ENCODE measurements at regions not wholly inside any gene's neighbourhood (a gene's known extent, or its start where the extent isn't known, plus 50 kb on each side); places are given as distances from the start of the nearest gene placed in this dataset.

- no TSS peak for BruUV-seq (replicated peaks)
- Histone ChIP-seq H3K9me3 (ENCODE audit: low read depth, low read length, poor library complexity, severe bottlenecking) (no peaks in the 10 kb centered on the region), H3K27me3 (replicated peaks; ENCODE audit: insufficient read depth, low read depth, low read length, poor library complexity) (no peaks in the 10 kb centered on the region), H3K4me1 (ENCODE audit: insufficient read depth, low read length, poor library complexity, severe bottlenecking) (no peaks in the 10 kb centered on the region), H3K4me3 (ENCODE audit: low read depth, low read length, poor library complexity, severe bottlenecking) (no peak overlapping the region), H3K36me3 (ENCODE audit: insufficient read depth, low read length, poor library complexity, severe bottlenecking) (no peaks in the 10 kb centered on the region), H3K27ac (ENCODE audit: low read depth, low read length, poor library complexity, severe bottlenecking) (no peak overlapping the region)
- intact Hi-C loops (cut with micrococcal nuclease; ENCODE audit: unreplicated experiment): no loop called here
- TF ChIP-seq EZH2 (IDR thresholded peaks at IDR 0.05; ENCODE audit: borderline replicate concordance, low read depth, low read length, poor library complexity, severe bottlenecking) (no peak), CTCF (conservative IDR thresholded peaks at IDR 0.05; ENCODE audit: low read depth, low read length) (no peak)
- ChIA-PET CTCF (no interaction called here), POLR2A (ENCODE audit: low non-redundant PET) (no interaction called here)
- no peak for DNase-seq (ENCODE audit: low spot score)
Measured at GRCh38 chr2:180145163-180145562, 138.1 kb upstream of the CWC22 start.

DNA sequence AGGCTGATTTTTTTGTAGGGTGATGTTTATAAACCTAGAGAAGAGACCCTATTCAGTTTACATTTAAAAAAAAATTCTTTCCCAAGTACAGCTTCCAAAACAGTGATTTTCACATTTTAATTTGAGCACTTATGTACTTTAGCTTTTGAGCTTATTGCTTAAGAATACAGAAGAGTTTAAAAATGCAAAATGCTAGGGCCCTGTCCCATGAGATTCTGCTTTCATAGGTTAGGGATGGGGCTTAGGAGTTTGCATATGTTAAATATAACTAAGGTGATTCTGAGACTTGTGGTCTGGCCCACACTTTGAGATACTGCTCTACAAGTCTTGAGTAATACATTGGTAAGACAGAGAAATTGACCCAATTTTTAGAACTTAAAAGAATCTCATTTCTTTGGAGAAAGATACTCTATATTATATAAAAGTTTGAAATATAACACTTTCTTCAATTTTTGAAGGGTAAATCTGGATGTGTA is 137.3 kb upstream of the CWC22 start:
- DNase-seq (ENCODE audit: low spot score): no peak
- intact Hi-C loops (cut with micrococcal nuclease; ENCODE audit: unreplicated experiment): no loop called here
- Histone ChIP-seq H3K27me3 (replicated peaks; ENCODE audit: insufficient read depth, low read depth, low read length, poor library complexity) (no peaks in the 10 kb centered on the region), H3K4me3 (ENCODE audit: low read depth, low read length, poor library complexity, severe bottlenecking) (no peak overlapping the region), H3K4me1 (ENCODE audit: insufficient read depth, low read length, poor library complexity, severe bottlenecking) (no peaks in the 10 kb centered on the region), H3K36me3 (ENCODE audit: insufficient read depth, low read length, poor library complexity, severe bottlenecking) (no peaks in the 10 kb centered on the region), H3K27ac (ENCODE audit: low read depth, low read length, poor library complexity, severe bottlenecking) (no peak overlapping the region), H3K9me3 (ENCODE audit: low read depth, low read length, poor library complexity, severe bottlenecking) (no peaks in the 10 kb centered on the region)
- ChIA-PET CTCF (no interaction called here), POLR2A (ENCODE audit: low non-redundant PET) (no interaction called here)
- no TSS peak for BruUV-seq (replicated peaks)
- TF ChIP-seq CTCF (conservative IDR thresholded peaks at IDR 0.05; ENCODE audit: low read depth, low read length): no peak

DNA sequence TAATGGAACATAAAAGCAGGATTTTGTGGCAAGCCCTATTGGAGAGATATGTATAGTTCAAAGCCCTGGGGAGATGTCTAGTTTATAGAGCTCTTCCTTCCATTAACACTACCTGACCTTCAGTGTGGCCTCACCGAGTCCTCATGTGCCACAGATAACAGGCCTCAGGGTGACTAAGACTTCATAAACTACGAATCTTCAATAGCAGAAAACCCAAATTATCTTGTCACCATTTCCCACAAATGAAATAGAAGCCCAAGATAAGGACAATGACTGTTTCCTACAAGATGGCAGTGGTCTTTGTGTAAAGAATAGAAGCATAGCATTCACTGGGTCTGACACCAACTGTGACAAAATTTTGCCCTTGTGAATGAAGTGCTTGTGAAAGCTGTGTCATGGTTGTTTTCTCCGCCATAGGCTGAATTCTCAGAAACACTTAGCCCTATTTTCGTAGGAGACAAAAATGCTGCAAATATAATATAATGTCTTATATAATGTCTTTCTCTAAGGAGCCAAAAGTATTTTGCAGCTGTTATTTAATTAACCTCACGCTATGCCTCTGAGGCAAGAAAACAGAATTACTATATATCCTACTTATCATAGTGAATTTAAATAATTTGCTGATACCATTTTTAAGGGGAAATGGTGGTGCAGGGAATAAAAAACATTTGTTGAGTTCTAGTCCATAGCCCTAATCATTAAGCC is 136.7 kb upstream of the CWC22 start:
- Histone ChIP-seq H3K27me3 (replicated peaks; ENCODE audit: insufficient read depth, low read depth, low read length, poor library complexity) (no peaks in the 10 kb centered on the region), H3K9me3 (ENCODE audit: low read depth, low read length, poor library complexity, severe bottlenecking) (no peaks in the 10 kb centered on the region), H3K27ac (ENCODE audit: low read depth, low read length, poor library complexity, severe bottlenecking) (no peak overlapping the region), H3K4me3 (ENCODE audit: low read depth, low read length, poor library complexity, severe bottlenecking) (no peak overlapping the region), H3K4me1 (ENCODE audit: insufficient read depth, low read length, poor library complexity, severe bottlenecking) (no peaks in the 10 kb centered on the region), H3K36me3 (ENCODE audit: insufficient read depth, low read length, poor library complexity, severe bottlenecking) (no peaks in the 10 kb centered on the region)
- intact Hi-C loops (cut with micrococcal nuclease; ENCODE audit: unreplicated experiment): no loop called here
- no peak for TF ChIP-seq EZH2 (IDR thresholded peaks at IDR 0.05; ENCODE audit: borderline replicate concordance, low read depth, low read length, poor library complexity, severe bottlenecking)
- TF ChIP-seq CTCF (conservative IDR thresholded peaks at IDR 0.05; ENCODE audit: low read depth, low read length): no peak
- POLR2A ChIA-PET (ENCODE audit: low non-redundant PET): no interaction called here
- no TSS peak for BruUV-seq (replicated peaks)
- no peak for DNase-seq (ENCODE audit: low spot score)
- CTCF ChIA-PET: no interaction called here

Data from A673 (cell line).